ENCODE measurements at regions not wholly inside any gene's neighbourhood (a gene's known extent, or its start where the extent isn't known, plus 50 kb on each side); places are given as distances from the start of the nearest gene placed in this dataset.

- Histone ChIP-seq H3K27me3 (no peaks in the 10 kb centered on the region), H3K27ac (no peak overlapping the region), H3K4me3 (no peak overlapping the region), H3K9me3 (no peaks in the 10 kb centered on the region), H3K4me1 (no peaks in the 10 kb centered on the region), H3K36me3 (no peaks in the 10 kb centered on the region)
- no peak for TF ChIP-seq CTCF (IDR thresholded peaks at IDR 0.05)
- TF ChIP-seq POLR2A (IDR thresholded peaks at IDR 0.05) = no peak
- intact Hi-C loops (cut with DNase I; ENCODE audit: low total_unique reads) = no loop called here
- DNase-seq = no peak
These were observed 522.9 kb downstream of the HAPSTR1 start for GRCh38 chr16:9614389-9614788.

GRCh38 chr16:9622268-9622667 is 530.8 kb downstream of the HAPSTR1 start:
- no peak for DNase-seq
- no peak for TF ChIP-seq POLR2A (IDR thresholded peaks at IDR 0.05)
- TF ChIP-seq CTCF (IDR thresholded peaks at IDR 0.05) = no peak
- Histone ChIP-seq H3K36me3 (no peaks in the 10 kb centered on the region), H3K4me3 (no peak overlapping the region), H3K27me3 (no peaks in the 10 kb centered on the region), H3K9me3 (no peaks in the 10 kb centered on the region), H3K27ac (no peak overlapping the region), H3K4me1 (no peaks in the 10 kb centered on the region)
- intact Hi-C loops (cut with DNase I; ENCODE audit: low total_unique reads) = no loop called here

- intact Hi-C loops (cut with DNase I; ENCODE audit: low total_unique reads) = no loop called here
These were observed 533.7 kb downstream of the HAPSTR1 start for GRCh38 chr16:9625122-9625521.

GRCh38 chr16:9627427-9627826 is 536.0 kb downstream of the HAPSTR1 start:
- no peaks in the 10 kb centered on the region for H3K4me1 ChIP-seq
- no peaks in the 10 kb centered on the region for H3K27me3 ChIP-seq
- H3K4me3 ChIP-seq = no peak overlapping the region
- DNase-seq = no peak
- no peaks in the 10 kb centered on the region for H3K36me3 ChIP-seq
- no peak overlapping the region for H3K27ac ChIP-seq
- intact Hi-C loops (cut with DNase I; ENCODE audit: low total_unique reads) = no loop called here
- TF ChIP-seq POLR2A (IDR thresholded peaks at IDR 0.05) (no peak), CTCF (IDR thresholded peaks at IDR 0.05) (no peak)
- no peaks in the 10 kb centered on the region for H3K9me3 ChIP-seq

More at GRCh38 chr16:9625122-9625521, 533.7 kb downstream of the HAPSTR1 start:
- Histone ChIP-seq H3K27ac (no peak overlapping the region), H3K4me3 (no peak overlapping the region), H3K27me3 (no peaks in the 10 kb centered on the region), H3K9me3 (no peaks in the 10 kb centered on the region), H3K4me1 (no peaks in the 10 kb centered on the region), H3K36me3 (no peaks in the 10 kb centered on the region)
- TF ChIP-seq CTCF (IDR thresholded peaks at IDR 0.05) (no peak), POLR2A (IDR thresholded peaks at IDR 0.05) (no peak)
- no peak for DNase-seq

- no peaks in the 10 kb centered on the region for H3K36me3 ChIP-seq
- H3K27ac ChIP-seq = no peak overlapping the region
- no peaks in the 10 kb centered on the region for H3K9me3 ChIP-seq
- DNase-seq = no peak
- intact Hi-C loops (cut with DNase I; ENCODE audit: low total_unique reads) = no loop called here
- no peaks in the 10 kb centered on the region for H3K4me1 ChIP-seq
- no peak overlapping the region for H3K4me3 ChIP-seq
- TF ChIP-seq CTCF (IDR thresholded peaks at IDR 0.05) (no peak), POLR2A (IDR thresholded peaks at IDR 0.05) (no peak)
- no peaks in the 10 kb centered on the region for H3K27me3 ChIP-seq
These were observed 538.7 kb downstream of the HAPSTR1 start for GRCh38 chr16:9630119-9630518.

Data from uterus (tissue), 3 donors.